Ovary (tissue), 3 donors: ENCODE measurements at regions not wholly inside any gene's neighbourhood (a gene's known extent, or its start where the extent isn't known, plus 50 kb on each side); places are given as distances from the start of the nearest gene placed in this dataset.

Source experiments
- CTCF ChIP-seq, 3 donors: fragments of 450-650 bp in 2 of 3; fragments of 200-600 bp in 1 of 3; IDR thresholded peaks; one replicate each; pipeline versions ENCODE4 v1.5.1 to v1.8.0; 2016 to 2022; ENCODE audit warnings: antibody characterized with exemption in 3 of 3, mild to moderate bottlenecking in 1 of 3
- POLR2A ChIP-seq: fragments of 450-650 bp; IDR thresholded peaks from one replicate; pipeline ENCODE4 v1.6.1; 2017; ENCODE audit warnings: antibody characterized with exemption, mild to moderate bottlenecking, moderate library complexity
- donor health status: DM: no; HTN: no; CAD: no.

- TF ChIP-seq POLR2A (no peak), CTCF (IDR thresholded peaks at IDR 0.05) (no peak)
Observed at GRCh38 chr3:28863186-28863585, 417.7 kb upstream of the RBMS3 start.
